ELR (cell line): ENCODE measurements at regions not wholly inside any gene's neighbourhood (a gene's known extent, or its start where the extent isn't known, plus 50 kb on each side); places are given as distances from the start of the nearest gene placed in this dataset.
"Not testable (repeated sequence)": the region's sequence is repeated elsewhere in the genome, so short reads cannot be mapped to it uniquely, and the experiment has no call there.

ENCODE experiments used
- DNase-seq: peaks from one replicate; pipeline ENCODE4 v3.0.0-alpha.2; 2015; ENCODE audit warnings: low read depth

GRCh38 chr9:108277216-108277615 is 578.6 kb downstream of the ACTL7B start:
- no peak for DNase-seq

GRCh38 chr9:108275906-108276305 is 579.9 kb downstream of the ACTL7B start:
- DNase-seq = no peak

- no peak for DNase-seq
Observed at GRCh38 chr9:108274971-108275370, 580.8 kb downstream of the ACTL7B start.

DNA sequence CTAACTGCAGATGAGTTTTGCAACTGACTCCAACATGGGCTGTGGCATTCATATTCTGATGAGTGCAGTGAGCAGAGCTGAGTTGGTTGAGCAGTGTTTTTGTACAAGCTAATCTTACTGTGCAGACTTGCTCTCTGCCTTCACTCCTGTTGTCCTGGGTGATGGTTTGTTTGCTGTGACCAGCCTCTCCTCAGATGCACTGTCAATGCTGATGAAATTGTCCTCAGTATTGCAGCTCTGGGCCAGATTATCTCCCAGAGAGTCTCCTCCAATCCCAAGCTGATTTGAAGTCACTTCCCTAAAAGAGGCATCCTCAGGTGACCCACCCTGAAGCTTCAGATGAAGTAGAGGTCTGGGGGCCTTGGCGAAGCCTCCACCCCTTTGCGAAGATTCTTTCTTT is 581.8 kb downstream of the ACTL7B start:
- no peak for DNase-seq

DNA sequence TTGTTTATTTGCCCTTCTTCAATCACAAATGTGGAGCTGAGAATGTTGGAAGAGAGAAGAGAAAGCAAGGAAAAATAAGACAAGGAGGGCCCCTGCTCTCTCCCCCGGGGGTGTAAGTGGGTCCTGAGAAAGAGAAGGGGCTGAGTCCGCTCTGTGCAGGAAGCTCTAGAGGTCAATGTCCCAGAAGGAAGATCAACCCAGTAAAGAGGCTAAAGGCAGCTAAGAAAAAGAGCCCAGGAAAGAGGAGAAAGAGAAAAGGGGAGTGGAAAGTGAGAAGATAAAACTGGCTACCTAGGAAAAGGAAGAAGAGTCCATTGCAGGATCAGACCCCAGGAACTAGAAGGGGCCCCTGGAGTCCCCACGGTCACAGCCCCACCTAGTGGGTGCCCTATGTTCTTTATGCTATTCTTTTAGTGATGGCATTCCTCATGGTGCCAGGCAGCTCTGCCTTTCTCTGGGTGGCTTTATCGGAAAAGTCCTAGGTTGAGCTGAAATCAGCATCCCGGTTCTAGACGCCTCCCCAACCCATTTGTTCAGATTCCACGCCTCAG is 583.4 kb downstream of the ACTL7B start:
- DNase-seq = peak; percentile 69

- DNase-seq = peak; percentile 75
Observed at GRCh38 chr9:108271646-108272348, 584.0 kb downstream of the ACTL7B start.

DNA sequence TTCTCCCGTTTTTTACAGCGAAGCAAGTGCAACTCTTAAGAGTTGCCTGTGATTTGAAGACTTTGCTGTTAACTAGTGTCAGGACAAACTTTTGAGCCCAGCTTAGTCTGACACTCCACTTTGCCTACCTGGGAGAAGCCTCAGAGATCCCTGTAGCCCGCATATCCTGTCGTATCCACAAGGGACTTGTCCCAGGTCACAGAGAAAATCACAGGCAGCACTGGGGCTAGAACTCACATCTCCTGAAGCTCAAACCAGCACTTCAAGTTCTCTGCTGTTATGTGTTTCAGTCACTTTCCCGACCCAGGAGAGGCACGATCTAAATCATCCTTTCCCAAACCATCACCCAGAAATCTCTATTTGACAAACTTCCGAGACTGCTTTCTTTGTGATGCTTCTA is 584.5 kb downstream of the ACTL7B start:
- no peak for DNase-seq

DNA sequence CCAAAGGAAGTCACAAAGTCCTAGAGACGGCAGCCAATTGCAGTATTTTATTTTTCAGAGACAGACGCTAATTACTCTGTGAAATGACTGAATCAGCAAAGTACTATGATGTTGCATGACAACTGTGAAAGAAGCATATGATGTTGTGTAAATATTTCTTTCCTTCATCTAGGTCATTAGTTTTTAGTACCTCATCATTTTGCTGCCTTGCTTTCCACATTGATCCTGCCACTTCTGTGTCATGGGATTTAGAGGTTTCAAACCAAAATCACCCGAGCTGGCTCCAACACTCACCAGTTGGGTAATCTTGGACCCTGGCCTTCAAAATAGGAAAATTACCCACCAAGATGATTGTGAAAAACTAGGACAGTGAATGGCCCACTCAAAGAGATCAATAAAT is 585.2 kb downstream of the ACTL7B start:
- DNase-seq = no peak

DNA sequence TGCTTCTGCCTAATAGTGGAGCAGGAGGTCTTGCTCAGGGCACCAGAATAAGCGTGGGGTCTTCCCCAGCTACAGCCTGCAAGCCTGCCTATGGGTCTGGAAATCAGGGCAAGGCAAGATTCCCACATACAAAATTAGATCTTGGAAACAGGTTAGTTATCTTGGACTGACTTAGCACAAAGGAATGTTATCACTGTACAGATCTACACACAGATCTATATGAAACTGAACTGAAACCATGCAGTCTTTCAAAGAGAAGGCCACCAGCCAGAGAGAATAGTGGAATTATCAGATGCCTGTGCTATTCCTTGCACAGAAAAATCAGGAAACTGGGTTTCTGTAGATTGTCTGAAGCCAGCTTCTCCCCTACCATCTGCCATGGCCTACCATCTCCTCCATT is 585.7 kb downstream of the ACTL7B start:
- DNase-seq = peak; percentile 62

DNA sequence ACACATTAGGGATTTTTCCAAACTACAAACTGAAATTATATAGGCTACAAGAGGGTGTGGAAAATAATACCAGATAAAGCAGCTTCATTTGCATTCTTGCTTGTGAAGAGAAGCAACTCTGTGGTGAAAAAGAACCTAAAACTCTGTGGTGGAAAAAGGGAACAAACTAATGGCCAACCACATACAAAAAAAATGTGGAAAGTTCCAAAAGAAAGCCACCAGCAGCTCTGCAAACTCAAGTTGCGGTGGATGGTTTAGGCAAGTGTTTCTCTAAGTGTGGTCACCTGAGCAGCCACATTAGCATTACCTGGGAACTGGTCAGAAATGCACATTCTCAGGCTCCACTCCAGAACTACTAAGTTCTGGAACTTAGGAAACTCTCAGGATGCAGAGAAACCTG is 586.4 kb downstream of the ACTL7B start:
- DNase-seq = no peak

DNA sequence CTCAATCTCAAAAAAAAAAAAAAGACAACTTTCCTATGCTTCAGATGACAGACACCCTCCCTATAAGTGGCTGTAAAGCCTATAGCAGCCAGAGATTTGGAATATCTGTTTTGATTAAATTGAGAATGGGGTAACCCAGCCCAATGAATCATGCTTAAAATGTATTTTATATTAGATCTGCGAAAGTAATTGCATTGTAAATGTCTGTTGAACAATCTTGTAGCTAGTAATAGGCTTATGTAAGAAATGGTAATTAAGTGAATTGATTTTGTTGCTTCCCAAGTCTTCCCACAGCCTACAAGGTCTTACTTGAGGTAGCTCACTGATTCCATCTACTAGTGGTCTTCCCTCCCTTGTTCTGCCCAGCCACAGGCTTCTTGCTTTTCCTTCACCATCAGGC is 590.7 kb downstream of the ACTL7B start:
- no peak for DNase-seq

DNA sequence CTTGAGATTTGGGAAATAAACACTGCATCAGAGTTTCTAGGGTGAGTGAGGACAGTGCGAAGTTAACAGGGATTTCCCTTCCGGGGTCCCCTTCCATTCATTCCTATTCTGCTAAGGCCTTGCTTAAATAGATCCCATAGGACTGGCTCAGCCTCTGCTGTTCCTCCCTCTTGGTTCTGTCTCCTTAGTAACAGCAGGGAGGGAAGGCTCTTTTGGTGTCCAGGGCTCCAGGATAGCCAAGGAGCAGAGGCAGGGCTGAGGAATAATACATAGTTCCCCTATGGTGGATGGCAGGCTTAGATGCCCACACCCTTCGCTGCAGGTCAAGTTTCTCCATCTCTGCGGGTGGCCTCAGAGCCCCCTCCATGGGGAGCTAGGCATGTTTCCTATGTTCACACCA is 591.7 kb downstream of the ACTL7B start:
- DNase-seq = no peak

- DNase-seq = no peak
Observed at GRCh38 chr9:108262836-108263235, 593.0 kb downstream of the ACTL7B start.

GRCh38 chr9:108259917-108260675 is 595.7 kb downstream of the ACTL7B start:
- no peak for DNase-seq

DNA sequence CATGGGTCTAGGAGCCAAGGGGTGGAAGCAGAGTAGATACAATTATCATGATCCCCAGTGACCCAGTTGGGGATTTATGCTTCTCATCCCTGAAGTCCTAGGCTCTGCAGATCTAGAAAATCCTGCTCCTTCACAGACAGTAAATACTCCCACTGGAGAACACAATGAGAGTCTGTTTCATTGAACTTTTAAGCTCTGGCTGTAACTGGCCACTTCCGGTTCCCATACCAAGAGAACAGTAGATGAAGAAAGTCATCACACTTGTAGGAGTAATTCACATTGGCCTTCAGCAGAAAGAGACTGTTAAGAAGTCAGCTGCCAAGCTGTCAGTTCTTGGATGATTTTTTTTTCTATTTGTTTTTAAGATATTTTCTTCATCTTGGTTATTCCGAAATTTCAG is 597.1 kb downstream of the ACTL7B start:
- no peak for DNase-seq

GRCh38 chr9:108257382-108257781 is 598.4 kb downstream of the ACTL7B start:
- DNase-seq = no peak

GRCh38 chr9:108254236-108254635 is 601.5 kb downstream of the ACTL7B start:
- DNase-seq = no peak

GRCh38 chr9:108247391-108247790 is 608.4 kb downstream of the ACTL7B start:
- not testable (repeated sequence) for DNase-seq

DNA sequence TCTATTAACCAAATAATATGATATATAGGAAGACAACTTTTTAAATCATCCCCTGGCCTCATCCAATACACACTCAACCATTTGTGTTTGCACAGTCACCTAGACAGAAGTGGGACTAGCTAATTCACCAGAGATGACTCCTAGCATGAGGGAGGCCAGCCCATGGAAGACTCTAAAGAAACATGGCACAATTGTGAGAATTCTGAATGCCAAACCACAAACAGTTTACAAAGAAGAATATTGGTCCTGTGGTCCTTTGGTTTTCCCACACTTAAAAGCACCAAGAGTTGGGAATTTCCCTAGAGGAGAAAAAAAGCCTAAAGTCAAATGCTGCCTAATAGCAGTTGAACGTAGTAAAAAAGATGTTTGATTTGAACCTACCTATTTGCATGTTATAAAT is 609.9 kb downstream of the ACTL7B start:
- no peak for DNase-seq

DNA sequence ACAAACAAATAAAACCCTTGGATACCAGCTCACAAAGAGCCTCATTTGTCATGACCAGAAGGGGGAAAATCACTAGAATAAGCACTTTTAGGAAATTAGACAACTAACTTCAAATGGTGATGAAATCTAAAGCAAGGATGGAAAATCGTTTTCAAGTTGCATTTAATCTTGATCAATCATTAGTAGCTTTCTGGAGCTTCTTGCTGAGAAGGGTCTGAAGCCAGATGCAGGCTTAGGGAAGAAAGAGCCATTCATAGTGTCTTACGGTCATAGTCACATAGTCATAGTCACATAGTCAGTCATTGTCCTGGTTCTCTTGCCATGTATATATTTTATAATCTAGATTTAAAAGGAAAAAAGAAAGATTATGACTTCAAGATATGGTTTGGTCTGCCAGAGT is 610.5 kb downstream of the ACTL7B start:
- DNase-seq = no peak

GRCh38 chr9:108244686-108245085 is 611.1 kb downstream of the ACTL7B start:
- no peak for DNase-seq

DNA sequence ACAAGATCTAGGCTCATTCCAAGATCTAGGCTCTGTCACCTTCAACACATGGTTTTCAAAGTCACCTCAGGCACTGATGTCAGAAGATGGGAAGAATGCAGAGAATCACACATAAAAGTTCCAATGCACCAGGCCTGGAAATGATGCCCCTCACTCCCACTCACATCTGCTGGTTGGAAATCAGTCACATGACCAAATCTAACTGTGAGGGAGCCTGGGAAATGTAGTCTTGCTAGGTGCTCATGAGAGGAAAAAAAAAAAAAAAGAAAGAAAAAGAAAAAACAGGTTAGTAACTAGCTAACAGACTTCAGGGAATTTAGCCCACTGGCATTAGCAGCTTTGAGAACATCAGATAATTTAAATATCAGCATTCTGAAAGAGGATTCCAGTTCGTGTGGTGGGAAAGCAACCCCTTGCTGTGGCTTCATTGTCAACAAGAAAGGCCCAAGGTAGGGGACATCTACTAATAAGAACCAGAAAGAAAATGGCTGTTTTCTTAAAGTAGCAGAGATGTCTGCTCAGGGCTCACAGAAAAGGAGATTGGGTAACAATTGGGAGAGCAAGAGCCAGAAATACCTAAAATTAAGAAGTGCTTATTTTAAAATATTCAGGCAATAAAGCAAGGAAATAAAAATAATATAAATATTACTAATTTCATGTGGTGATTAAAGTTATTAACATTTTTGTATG is 614.3 kb downstream of the ACTL7B start:
- no peak for DNase-seq
